Cerebellar cortex (tissue), 1 donor: ENCODE measurements at regions not wholly inside any gene's neighbourhood (a gene's known extent, or its start where the extent isn't known, plus 50 kb on each side); places are given as distances from the start of the nearest gene placed in this dataset.

ENCODE experiments used
- DNase-seq: peaks from one replicate; pipeline ENCODE4 v3.0.0-alpha.2; 2015; ENCODE audit warnings: low spot score

- DNase-seq = no peak
Observed at GRCh38 chr2:5401115-5401657, 291.0 kb upstream of the SOX11 start.

GRCh38 chr2:5403392-5403791 is 288.8 kb upstream of the SOX11 start:
- DNase-seq = no peak

- no peak for DNase-seq
Observed at GRCh38 chr2:5409898-5410381, 282.2 kb upstream of the SOX11 start.

GRCh38 chr2:5410991-5411700 is 281.0 kb upstream of the SOX11 start:
- no peak for DNase-seq

- DNase-seq = no peak
Observed at GRCh38 chr2:5412001-5412400, 280.2 kb upstream of the SOX11 start.

GRCh38 chr2:5433855-5434254 is 258.3 kb upstream of the SOX11 start:
- DNase-seq = no peak

- DNase-seq = no peak
Observed at GRCh38 chr2:5437375-5437774, 254.8 kb upstream of the SOX11 start.

GRCh38 chr2:5440174-5440573 is 252.0 kb upstream of the SOX11 start:
- DNase-seq = no peak

- DNase-seq = no peak
Observed at GRCh38 chr2:5442736-5443135, 249.4 kb upstream of the SOX11 start.

- DNase-seq = no peak
Observed at GRCh38 chr2:5444168-5444567, 248.0 kb upstream of the SOX11 start.

- DNase-seq = no peak
Observed at GRCh38 chr2:5444854-5445253, 247.3 kb upstream of the SOX11 start.

- no peak for DNase-seq
Observed at GRCh38 chr2:5449867-5450266, 242.3 kb upstream of the SOX11 start.

- no peak for DNase-seq
Observed at GRCh38 chr2:5453220-5454050, 238.7 kb upstream of the SOX11 start.

GRCh38 chr2:5454051-5454390 is 238.2 kb upstream of the SOX11 start:
- no peak for DNase-seq

GRCh38 chr2:5459041-5459440 is 233.1 kb upstream of the SOX11 start:
- DNase-seq = no peak

GRCh38 chr2:5464657-5465056 is 227.5 kb upstream of the SOX11 start:
- DNase-seq = no peak

GRCh38 chr2:5465859-5466258 is 226.3 kb upstream of the SOX11 start:
- no peak for DNase-seq

GRCh38 chr2:5467178-5467905 is 224.8 kb upstream of the SOX11 start:
- no peak for DNase-seq

- DNase-seq = no peak
Observed at GRCh38 chr2:5472673-5473072, 219.5 kb upstream of the SOX11 start.

GRCh38 chr2:5473635-5474034 is 218.5 kb upstream of the SOX11 start:
- no peak for DNase-seq

GRCh38 chr2:5474716-5475115 is 217.5 kb upstream of the SOX11 start:
- DNase-seq = no peak

GRCh38 chr2:5479265-5479928 is 212.8 kb upstream of the SOX11 start:
- DNase-seq = no peak
